AG09319 (cell line): ENCODE measurements at regions not wholly inside any gene's neighbourhood (a gene's known extent, or its start where the extent isn't known, plus 50 kb on each side); places are given as distances from the start of the nearest gene placed in this dataset.

ENCODE experiments used
- DNase-seq: peaks from one replicate; pipeline ENCODE4 v3.0.0-alpha.2; 2010; ENCODE audit warnings: low read depth; ENCODE audit errors: extremely low read depth
- CTCF ChIP-seq: IDR thresholded peaks from 2 replicates; pipeline ENCODE4 v1.5.1; 2011; ENCODE audit warnings: low read depth, mild to moderate bottlenecking, inconsistent platforms, low read length, moderate library complexity

DNA sequence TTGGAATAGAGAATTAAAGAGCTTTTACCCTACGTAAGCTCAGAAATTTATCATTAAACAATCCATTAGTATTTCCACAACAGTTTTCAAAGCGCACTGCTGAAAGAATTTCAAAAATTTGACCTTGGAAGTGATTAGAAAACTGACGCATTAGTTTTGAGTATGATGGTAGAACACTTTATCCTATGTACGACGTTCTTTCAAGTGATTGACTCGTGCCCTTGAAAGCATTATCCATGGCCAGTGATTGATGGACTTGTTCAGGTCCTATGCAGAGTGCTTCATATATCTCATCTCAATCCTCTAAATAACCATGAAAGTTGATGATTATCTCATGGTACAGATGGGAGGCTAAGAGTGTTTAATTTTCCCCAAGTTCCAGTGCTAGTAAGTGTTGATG, 697.2 kb downstream of the USP25 start:
- DNase-seq = no peak
- TF ChIP-seq CTCF = no peak

- no peak for DNase-seq
- TF ChIP-seq CTCF = no peak
These were observed 697.9 kb downstream of the USP25 start for GRCh38 chr21:16427587-16428087.

DNA sequence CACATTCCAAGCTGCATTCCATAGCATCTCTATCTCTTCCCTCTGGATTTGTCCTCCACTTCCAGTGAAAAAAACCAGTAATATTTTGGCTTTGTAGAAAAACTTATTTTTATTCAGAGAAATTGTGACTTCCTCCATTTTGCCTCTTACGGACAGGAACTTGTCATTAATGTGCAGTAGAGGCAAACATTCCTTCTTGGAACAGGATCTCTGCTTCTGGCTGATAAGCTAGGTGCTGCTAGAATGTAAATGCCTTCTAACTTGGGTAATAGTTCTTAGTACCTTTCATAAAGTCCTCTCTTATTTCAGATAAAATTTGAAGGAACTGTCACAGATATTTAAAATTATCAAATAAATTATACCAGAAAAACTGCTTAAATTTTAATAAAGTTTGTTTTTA, 707.8 kb downstream of the USP25 start:
- no peak for TF ChIP-seq CTCF
- DNase-seq = no peak

GRCh38 chr21:16438761-16439160, 709.0 kb downstream of the USP25 start:
- TF ChIP-seq CTCF = no peak
- no peak for DNase-seq

GRCh38 chr21:16441789-16442188, 712.0 kb downstream of the USP25 start:
- no peak for DNase-seq
- TF ChIP-seq CTCF = no peak

- no peak for DNase-seq
- peak; percentile 37 for TF ChIP-seq CTCF
These were observed 724.6 kb downstream of the USP25 start for GRCh38 chr21:16454399-16454798.

DNA sequence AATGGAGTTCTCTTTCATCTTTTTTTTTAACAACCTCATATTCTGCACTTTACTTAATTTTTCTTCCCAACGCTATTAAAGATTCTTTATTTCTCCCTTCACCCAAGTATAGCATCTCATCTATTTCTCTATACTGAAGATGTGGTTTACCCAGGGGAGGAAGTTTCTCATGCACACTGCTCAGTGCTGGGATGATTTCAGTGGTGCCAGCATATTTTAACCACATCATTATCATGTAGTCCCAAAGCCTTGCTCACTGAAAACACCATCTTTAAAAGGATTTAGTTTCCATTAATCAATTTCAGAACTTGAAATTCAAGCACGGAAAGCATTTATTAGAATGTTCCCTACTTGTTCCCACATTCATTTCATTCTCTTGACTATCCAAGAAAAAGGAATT, 725.7 kb downstream of the USP25 start:
- DNase-seq = no peak
- TF ChIP-seq CTCF = no peak
